H9 (cell line): ENCODE measurements at regions not wholly inside any gene's neighbourhood (a gene's known extent, or its start where the extent isn't known, plus 50 kb on each side); places are given as distances from the start of the nearest gene placed in this dataset.

Experiments
- DNase-seq: peaks from one replicate; pipeline ENCODE4 v3.0.0-alpha.2; 2017
- H2AFZ ChIP-seq: one replicate; pipeline ENCODE4 v1.6.1; 2013; ENCODE audit warnings: mild to moderate bottlenecking, low read length, control low read depth, moderate library complexity
- H2AK5ac ChIP-seq: 2 replicates; pipeline ENCODE4 v1.6.1; 2013; ENCODE audit warnings: low read length, control low read depth, mixed read lengths; ENCODE audit not compliant: insufficient read length
- H2BK120ac ChIP-seq: one replicate; pipeline ENCODE4 v1.6.1; 2013; ENCODE audit warnings: low read depth, mild to moderate bottlenecking, low read length, control low read depth, inconsistent platforms; ENCODE audit not compliant: poor library complexity, severe bottlenecking
- H2BK12ac ChIP-seq: 2 replicates; pipeline ENCODE4 v1.6.1; 2013; ENCODE audit warnings: low read length, control low read depth, mixed read lengths, low read depth; ENCODE audit not compliant: insufficient read length
- H2BK15ac ChIP-seq: 2 replicates; pipeline ENCODE4 v1.6.1; 2013; ENCODE audit warnings: low read depth, low read length, control low read depth
- H2BK20ac ChIP-seq: one replicate; pipeline ENCODE4 v1.6.1; 2013; ENCODE audit warnings: low read depth, mild to moderate bottlenecking, low read length, control low read depth, inconsistent platforms; ENCODE audit not compliant: poor library complexity, severe bottlenecking
- H2BK5ac ChIP-seq: 2 replicates; pipeline ENCODE4 v1.6.1; 2013; ENCODE audit warnings: low read length, control low read depth, mixed read lengths; ENCODE audit not compliant: insufficient read length
- H3K14ac ChIP-seq: 2 replicates; pipeline ENCODE4 v1.6.1; 2013; ENCODE audit warnings: low read length, control low read depth; ENCODE audit not compliant: insufficient read depth
- H3K18ac ChIP-seq: 2 replicates; pipeline ENCODE4 v1.6.1; 2013; ENCODE audit warnings: low read depth, mild to moderate bottlenecking, mixed read lengths, low read length, control low read depth; ENCODE audit not compliant: insufficient read length
- H3K23ac ChIP-seq: 2 replicates; pipeline ENCODE4 v1.6.1; 2013; ENCODE audit warnings: low read length, control low read depth, mixed read lengths, low read depth; ENCODE audit not compliant: insufficient read length
- H3K23me2 ChIP-seq: 2 replicates; pipeline ENCODE4 v1.6.1; 2013; ENCODE audit warnings: low read depth, mild to moderate bottlenecking, mixed read lengths, low read length, control low read depth; ENCODE audit not compliant: insufficient read length, poor library complexity, severe bottlenecking
- H3K27ac ChIP-seq: 2 replicates; pipeline ENCODE4 v1.5.1; 2013; ENCODE audit warnings: low read length, control low read depth, mixed read lengths, low read depth; ENCODE audit not compliant: insufficient read length
- H3K27me3 ChIP-seq: 2 replicates; pipeline ENCODE4 v1.6.1; 2013; ENCODE audit warnings: low read length, control low read depth, inconsistent platforms; ENCODE audit not compliant: insufficient read depth
- H3K4ac ChIP-seq: 2 replicates; pipeline ENCODE4 v1.6.1; 2013; ENCODE audit warnings: low read depth, mild to moderate bottlenecking, control low read depth, inconsistent platforms, low read length, moderate library complexity
- H3K4me1 ChIP-seq: 2 replicates; pipeline ENCODE4 v1.6.1; 2013; ENCODE audit warnings: low read length, control low read depth, inconsistent platforms; ENCODE audit not compliant: insufficient read depth
- H3K4me2 ChIP-seq: 2 replicates; pipeline ENCODE4 v1.6.1; 2013; ENCODE audit warnings: low read length, control low read depth, mixed read lengths; ENCODE audit not compliant: insufficient read length, insufficient read depth
- H3K56ac ChIP-seq: 2 replicates; pipeline ENCODE4 v1.6.1; 2013; ENCODE audit warnings: low read depth, mild to moderate bottlenecking, mixed read lengths, low read length, control low read depth; ENCODE audit not compliant: insufficient read length
- H3K79me1 ChIP-seq: 2 replicates; pipeline ENCODE4 v1.6.1; 2013; ENCODE audit warnings: low read depth, mild to moderate bottlenecking, moderate library complexity, low read length, control low read depth, inconsistent platforms; ENCODE audit not compliant: insufficient read depth, poor library complexity, severe bottlenecking
- H3K79me2 ChIP-seq: 2 replicates; pipeline ENCODE4 v1.6.1; 2013; ENCODE audit warnings: low read length, control low read depth, inconsistent platforms; ENCODE audit not compliant: insufficient read depth
- H3K9ac ChIP-seq: 2 replicates; pipeline ENCODE4 v1.6.1; 2013; ENCODE audit warnings: low read length, control low read depth, mixed read lengths; ENCODE audit not compliant: insufficient read length; ENCODE audit errors: extremely low read depth
- H3K9me3 ChIP-seq: one replicate; pipeline ENCODE4 v1.6.1; 2013; ENCODE audit warnings: low read depth, low read length, inconsistent platforms; ENCODE audit not compliant: control insufficient read depth
- H3T11ph ChIP-seq: one replicate; pipeline ENCODE4 v1.6.1; 2013; ENCODE audit warnings: mild to moderate bottlenecking, low read length, control low read depth, inconsistent platforms
- H4K20me1 ChIP-seq: one replicate; pipeline ENCODE4 v1.6.1; 2013; ENCODE audit not compliant: control insufficient read depth, insufficient read length, insufficient read depth
- H4K5ac ChIP-seq: 2 replicates; pipeline ENCODE4 v1.6.1; 2013; ENCODE audit warnings: low read depth, mild to moderate bottlenecking, mixed read lengths, low read length, control low read depth; ENCODE audit not compliant: insufficient read length
- H4K8ac ChIP-seq: replicated peaks from 2 replicates; pipeline ENCODE4 v1.6.1; 2013; ENCODE audit warnings: low read length, control low read depth, mixed read lengths, low read depth; ENCODE audit not compliant: insufficient read length
- H4K91ac ChIP-seq: 2 replicates; pipeline ENCODE4 v1.6.1; 2013; ENCODE audit warnings: low read depth, mild to moderate bottlenecking, moderate library complexity, mixed read lengths, low read length, control low read depth; ENCODE audit not compliant: insufficient read length
- H3K27ac Mint-ChIP-seq, 3 experiments: 2 replicates in 2 of 3; 3 replicates in 1 of 3; pipeline ENCODE4 v1.8.0; 2020 to 2021; ENCODE audit warnings: mixed read lengths in 3 of 3, mild to moderate bottlenecking in 1 of 3, moderate library complexity in 1 of 3
- H3K27me3 Mint-ChIP-seq: 2 replicates; pipeline ENCODE4 v1.8.0; 2021; ENCODE audit warnings: low read depth, mild to moderate bottlenecking, moderate library complexity, mixed read lengths
- H3K36me3 Mint-ChIP-seq, 3 experiments: 2 replicates in 2 of 3; 3 replicates in 1 of 3; pipeline ENCODE4 v1.8.0; 2020 to 2021; ENCODE audit warnings: low read depth in 3 of 3, mixed read lengths in 3 of 3; ENCODE audit not compliant: insufficient read depth in 1 of 3
- H3K4me1 Mint-ChIP-seq, 2 experiments: 2 replicates each; pipeline ENCODE4 v1.8.0; 2020; ENCODE audit warnings: mixed read lengths in 2 of 2
- H3K4me3 Mint-ChIP-seq, 2 experiments: 2 replicates in 1 of 2; 3 replicates in 1 of 2; pipeline ENCODE4 v1.8.0; 2020 to 2021; ENCODE audit warnings: mild to moderate bottlenecking in 2 of 2, mixed read lengths in 2 of 2, moderate library complexity in 1 of 2
- H3K9me3 Mint-ChIP-seq, 2 experiments: 2 replicates in 1 of 2; 3 replicates in 1 of 2; pipeline ENCODE4 v1.8.0; 2020; ENCODE audit warnings: mild to moderate bottlenecking in 2 of 2, mixed read lengths in 2 of 2, moderate library complexity in 1 of 2
- CTCF ChIP-seq: fragments of 200-600 bp; sonication (generic); conservative IDR thresholded peaks from 3 replicates; pipeline ENCODE4 v1.8.0; 2021; ENCODE audit warnings: antibody characterized with exemption, mild to moderate bottlenecking
- WGBS: extraction: QIAGEN DNeasy Blood & Tissue Kit; methylation state at CpG from one replicate; pipeline ENCODE4 v1.1.7; 2013; ENCODE audit warnings: missing lambda C conversion rate, low lambda C conversion rate, mixed read lengths; ENCODE audit not compliant: insufficient read length; ENCODE audit errors: extremely low coverage; 5-methylcytosine and 5-hydroxymethylcytosine counted together

GRCh38 chr2:148582679-148583511, 61.7 kb upstream of the EPC2 start:
- Histone ChIP-seq H3K4ac (no peak overlapping the region), H2BK12ac (no peak overlapping the region), H4K8ac (no peak overlapping the region), H4K91ac (no peak overlapping the region), H3K56ac (no peak overlapping the region), H4K5ac (no peak overlapping the region), H3K27me3 (no peaks in the 10 kb centered on the region), H2BK20ac (no peak overlapping the region), H3K79me2 (no peaks in the 10 kb centered on the region), H3K79me1 (no peaks in the 10 kb centered on the region), H3K4me1 (peaks cover 6% of the 10 kb centered on the region; the same call in 1 of the 2 replicates), H3K23ac (no peak overlapping the region), H3K14ac (no peak overlapping the region), H2BK120ac (no peak overlapping the region), H3K4me2 (no peak overlapping the region), H4K20me1 (no peaks in the 10 kb centered on the region), H2BK5ac (no peak overlapping the region), H3K23me2 (no peaks in the 10 kb centered on the region), H2BK15ac (no peak overlapping the region), H3K18ac (no peak overlapping the region), H3T11ph (no peak overlapping the region), H2AFZ (no peak overlapping the region), H3K9ac (no peak overlapping the region), H3K27ac (no peak overlapping the region), H2AK5ac (no peak overlapping the region), H3K9me3 (no peaks in the 10 kb centered on the region)
- WGBS = no CpG with 5 or more reads among the region's 2 CpGs
- H3K36me3 Mint-ChIP-seq = no peaks in the 10 kb centered on the region
- H3K9me3 Mint-ChIP-seq = no peaks in the 10 kb centered on the region; a peak in 1 of 5 replicates
- H3K4me3 Mint-ChIP-seq = no peak overlapping the region
- no peak for DNase-seq
- no peak for TF ChIP-seq CTCF
- peaks cover 19 to 24% of the 10 kb centered on the region in 2 experiments for H3K4me1 Mint-ChIP-seq
- H3K27ac Mint-ChIP-seq = no peak overlapping the region
- H3K27me3 Mint-ChIP-seq = peaks cover 33% of the 10 kb centered on the region
